GM21737 (cell line): ENCODE measurements at regions not wholly inside any gene's neighbourhood (a gene's known extent, or its start where the extent isn't known, plus 50 kb on each side); places are given as distances from the start of the nearest gene placed in this dataset.

Experiments
- ATAC-seq: cut with Tn5 transposase; IDR thresholded peaks from one replicate; pipeline ENCODE4 v1.9.1; 2021; ENCODE audit warnings: mild to moderate bottlenecking, moderate library complexity; ENCODE audit not compliant: unreplicated experiment

DNA sequence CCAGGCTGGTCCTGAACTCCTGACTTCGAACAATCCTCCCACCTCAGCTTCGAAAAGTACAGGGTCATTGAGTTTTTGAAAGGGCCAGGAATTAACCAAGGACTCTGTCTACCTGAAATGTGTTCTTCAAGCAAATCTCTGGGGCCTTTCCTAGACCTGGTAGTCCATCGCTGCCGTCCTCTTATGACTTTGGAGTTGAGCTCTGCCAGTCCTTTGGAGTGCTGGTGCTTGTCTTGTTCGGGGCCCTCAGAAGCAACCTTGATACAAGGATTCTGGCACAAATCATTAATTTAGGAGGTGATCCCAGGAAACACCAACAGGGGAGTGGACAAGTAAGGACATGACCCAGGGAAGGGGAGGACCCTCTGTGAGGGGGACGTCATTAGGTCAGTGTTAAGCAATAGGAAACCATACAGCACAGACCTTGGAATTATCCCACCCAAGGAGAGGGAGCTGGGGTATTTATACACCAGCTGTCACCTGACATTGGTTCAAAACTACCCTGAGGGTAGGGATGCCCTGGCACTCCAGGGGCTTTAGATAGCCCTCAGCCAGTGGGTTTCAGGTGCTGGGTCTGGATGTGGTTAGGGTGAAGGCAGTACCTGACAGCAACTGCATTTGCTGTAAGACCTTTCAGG lies 187.2 kb downstream of the FOXL1 start:
- no peak for ATAC-seq

DNA sequence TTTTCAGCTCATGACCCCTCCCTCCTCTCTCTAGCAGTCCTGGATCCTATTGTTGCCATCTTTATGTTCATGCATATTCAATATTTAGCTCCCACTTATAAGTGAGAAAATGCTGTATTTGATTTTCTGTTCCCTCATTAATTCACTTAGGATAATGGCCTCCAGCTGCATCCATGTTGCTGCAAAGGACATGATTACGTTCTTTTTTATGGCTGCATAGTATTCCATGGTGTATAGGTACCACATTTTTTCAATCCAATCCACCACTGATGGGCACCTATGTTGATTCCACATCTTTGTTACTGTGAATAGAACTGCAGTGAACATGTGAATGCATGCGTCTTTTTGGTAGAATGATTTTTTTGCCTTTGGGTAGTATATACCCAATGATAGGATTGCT lies 188.4 kb downstream of the FOXL1 start:
- no peak for ATAC-seq

DNA sequence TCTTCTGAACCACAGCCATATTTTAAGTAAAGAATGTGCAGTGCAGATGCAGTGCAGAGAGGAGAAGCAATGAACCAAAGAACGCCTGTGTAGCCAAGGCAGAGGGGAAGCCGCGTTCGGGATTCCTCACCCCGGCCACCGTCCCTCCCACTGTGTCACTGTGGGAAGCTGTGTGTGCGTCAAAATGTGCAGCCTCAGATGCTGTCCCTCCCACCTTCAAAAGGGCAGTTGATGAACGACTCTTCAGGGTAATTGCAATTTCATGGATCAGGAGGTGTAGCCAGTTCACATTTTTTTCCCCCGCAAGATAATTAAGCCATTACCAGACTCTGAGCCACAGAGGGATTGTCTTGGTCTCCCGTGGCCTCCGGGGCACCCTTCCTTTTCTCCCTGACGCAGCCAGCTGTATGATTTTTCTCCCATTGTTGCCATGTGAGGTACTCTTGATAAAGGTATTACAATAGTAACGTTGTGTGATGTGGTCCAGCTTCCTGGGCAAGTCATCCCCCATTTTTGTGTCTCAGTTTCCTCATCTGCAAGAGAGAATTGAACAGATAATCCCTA lies 190.0 kb downstream of the FOXL1 start:
- no peak for ATAC-seq

DNA sequence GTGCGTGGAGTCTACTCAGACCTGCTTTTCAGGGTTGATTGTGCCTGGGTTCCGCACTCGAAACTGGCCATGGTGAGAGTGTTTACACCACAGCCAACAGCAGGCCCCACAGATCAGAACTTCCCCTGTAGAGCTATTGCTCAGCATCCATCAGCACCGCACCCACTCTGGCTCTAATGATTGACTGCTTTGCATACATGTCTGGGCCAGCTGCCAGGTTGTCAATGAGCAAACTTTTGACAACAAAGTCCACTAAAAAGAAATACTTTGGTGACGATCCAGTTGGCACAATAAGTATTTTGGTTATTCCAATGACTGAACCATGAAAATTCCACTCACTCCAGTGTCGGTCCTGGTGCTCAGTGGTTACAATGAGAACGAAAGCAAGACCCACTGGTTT lies 190.7 kb downstream of the FOXL1 start:
- no peak for ATAC-seq

DNA sequence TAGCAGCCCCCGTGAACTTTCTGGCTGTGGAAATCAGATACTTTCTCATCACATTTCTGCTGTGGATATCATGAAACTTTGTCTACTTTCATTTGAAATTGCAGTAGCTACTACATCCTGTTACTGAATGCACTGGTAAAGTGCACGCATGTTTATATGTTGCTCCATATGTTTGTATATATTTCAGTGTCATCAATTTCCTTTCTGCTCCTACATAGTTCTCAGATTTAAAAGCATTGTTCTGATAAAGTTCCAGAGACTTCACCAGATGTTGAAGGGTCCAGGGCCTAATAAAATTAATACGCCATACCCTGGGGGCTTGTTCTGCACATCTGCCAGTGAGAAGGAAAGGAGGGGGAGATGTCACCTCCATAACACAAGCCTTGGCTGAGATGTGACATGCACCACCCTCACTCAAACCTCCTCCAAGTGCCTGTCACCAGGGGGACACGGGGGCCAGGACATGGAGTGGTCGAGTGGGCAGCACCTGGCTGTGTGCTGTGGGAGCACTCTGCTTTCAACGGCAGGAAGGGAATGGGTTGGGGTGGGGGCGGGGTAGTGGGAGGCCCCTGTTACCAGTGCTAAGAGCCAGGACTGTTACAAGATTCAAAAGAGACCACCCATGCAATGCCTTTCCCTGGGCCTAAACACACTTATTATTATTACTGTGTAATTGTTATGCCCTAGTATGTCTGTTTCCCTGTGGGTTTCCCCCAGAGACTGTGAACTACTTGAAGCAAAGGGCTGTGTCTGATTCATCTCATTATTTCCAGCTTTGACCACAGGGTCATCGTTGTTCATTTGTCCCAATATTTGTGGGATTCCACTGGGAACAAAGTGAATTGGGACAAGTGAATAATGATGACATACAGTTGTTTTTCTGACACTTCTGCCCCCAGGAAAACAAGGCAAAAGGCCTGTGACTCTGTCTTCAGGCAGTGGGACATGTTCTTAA lies 193.4 kb downstream of the FOXL1 start:
- ATAC-seq: no peak

DNA sequence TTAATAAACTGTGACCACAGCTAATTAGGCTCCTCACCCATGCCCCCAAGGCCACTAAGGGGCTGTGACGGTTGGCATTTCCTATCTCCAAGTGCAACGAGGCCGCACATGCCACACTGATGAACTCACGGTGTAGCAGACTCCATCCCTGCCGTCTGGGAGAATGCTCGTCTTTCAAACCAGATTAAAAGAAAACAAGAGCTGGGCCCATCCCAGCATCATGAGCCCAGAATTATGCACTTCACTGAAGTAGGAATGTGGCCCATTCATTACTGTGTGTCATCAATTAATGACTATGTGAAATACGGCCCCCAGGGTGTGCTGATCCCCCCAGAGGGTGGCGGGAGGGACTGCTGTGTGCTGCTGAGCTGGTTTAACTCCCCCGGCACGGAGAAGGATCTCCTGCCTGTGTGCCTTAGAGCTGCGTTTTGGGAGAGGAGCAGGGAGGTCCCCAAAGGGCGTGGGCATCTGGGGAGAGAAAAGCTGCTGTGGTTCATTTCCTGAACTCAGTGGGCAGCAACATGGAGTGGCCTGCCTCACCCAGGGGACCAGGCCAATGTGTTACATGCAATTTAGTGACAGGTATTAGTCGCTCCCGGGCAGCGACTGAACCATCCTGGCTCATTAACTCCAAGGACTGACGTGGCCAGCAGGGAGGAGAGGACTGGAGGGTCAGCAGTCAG lies 194.5 kb downstream of the FOXL1 start:
- no peak for ATAC-seq

DNA sequence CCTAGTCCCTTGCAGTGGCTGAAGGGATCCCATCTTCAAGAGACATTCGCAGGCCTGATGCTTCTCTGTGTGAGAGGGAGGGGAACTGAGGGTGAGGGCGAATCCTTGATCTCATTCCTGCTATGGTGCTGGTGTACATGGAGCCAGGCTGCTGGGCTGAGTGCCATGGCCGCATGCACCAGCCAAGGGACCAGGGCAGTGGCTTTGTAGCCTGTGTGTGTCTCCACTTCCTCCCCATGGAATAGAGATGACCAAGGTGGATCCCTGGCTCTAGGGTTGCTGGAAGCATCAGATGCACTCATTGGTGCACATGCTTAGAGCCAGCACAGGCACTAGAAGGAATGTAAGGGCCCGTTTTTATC lies 195.0 kb downstream of the FOXL1 start:
- no peak for ATAC-seq

DNA sequence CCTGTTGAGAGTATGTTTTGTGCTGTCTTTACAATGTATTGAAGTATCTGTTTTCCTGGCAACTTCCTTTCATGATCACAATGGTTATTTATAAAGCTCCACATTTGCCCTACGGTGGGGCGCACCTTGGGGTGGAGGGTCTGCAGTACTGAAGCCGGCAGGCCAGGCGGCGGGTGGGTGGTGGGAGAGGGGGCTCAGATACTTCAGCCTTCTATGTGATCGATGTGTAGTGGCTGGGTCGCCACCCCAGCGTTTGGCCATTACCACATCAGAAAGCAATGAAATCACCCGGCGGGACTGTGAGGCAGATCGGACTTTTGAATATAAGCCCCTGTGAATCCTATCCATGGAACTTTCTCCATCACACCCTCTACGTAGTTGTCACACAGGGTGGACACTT lies 196.6 kb downstream of the FOXL1 start:
- no peak for ATAC-seq

DNA sequence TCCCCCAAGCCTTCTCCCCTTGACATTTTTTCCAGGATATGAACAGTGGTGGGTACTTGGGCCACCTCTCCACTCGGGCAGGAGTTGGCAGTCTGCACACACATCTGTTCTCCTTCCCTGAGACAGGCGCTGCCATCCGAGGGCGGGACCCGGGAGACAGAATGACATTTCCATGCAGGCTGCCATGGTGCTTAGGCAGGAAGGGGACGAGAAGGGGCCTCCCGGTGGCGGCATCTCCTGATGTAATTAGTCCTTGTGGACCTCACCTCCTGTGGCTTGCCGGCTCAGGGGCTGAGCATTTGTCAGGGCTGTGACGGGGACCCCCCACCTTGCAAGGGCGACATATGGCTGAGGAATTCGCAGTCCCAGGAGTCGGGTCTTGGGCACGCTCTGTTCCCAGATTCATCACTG lies 197.2 kb downstream of the FOXL1 start:
- ATAC-seq: no peak

DNA sequence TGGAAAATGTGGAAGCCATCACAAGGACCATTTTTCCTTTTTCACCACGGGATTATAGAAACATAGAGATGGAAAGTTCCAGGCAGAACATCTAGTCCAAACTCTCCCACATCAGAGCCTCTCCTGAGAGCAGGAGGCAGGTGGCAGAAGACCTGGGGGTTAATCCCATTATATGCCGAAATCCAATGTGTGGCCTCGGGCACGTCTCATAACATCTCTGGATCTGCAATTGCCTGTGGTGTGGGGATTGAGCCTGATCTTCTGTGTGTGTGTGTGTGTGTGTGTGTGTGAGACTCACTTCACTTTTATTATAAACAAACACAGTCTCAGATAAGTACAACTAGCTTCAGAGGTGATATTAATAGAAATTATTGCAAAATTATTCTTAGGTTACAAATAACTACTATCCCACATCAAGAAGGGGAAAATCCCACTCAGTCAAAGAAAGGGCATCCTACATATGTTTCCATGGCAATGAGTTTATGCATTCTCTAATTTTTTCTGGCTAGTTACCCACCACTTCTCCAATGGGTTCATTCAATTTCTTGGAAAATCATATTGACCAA lies 199.1 kb downstream of the FOXL1 start:
- ATAC-seq: no peak

DNA sequence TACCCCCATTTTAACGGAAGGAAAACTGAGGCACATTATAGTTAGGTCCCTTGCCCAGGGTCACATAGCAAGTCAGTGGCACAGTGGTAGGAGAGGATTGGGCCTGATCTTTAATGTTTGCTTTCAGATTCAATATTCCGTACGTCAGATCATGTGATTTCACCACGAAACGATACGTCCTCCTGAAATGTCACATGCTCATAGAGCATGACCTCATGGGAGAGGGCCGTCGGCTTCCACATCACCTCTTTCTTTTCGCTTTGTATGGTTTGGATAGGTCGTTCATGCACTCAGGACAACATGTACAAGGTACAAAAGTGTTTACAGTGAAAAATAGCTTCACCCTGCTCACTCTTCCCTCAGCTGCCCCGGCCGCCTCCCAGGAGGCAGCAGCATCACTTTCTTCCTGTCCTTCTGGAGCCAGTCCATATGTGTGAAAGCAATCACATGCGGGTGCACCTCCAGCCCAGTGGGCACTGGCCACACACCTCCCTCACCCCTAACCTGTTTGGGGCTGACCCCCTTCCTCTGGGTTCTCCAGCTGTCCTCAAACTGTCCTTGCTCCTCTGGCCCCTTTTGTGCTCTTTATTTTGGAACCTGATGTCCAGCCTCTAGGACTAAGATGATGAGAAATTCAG lies 199.9 kb downstream of the FOXL1 start:
- no peak for ATAC-seq

DNA sequence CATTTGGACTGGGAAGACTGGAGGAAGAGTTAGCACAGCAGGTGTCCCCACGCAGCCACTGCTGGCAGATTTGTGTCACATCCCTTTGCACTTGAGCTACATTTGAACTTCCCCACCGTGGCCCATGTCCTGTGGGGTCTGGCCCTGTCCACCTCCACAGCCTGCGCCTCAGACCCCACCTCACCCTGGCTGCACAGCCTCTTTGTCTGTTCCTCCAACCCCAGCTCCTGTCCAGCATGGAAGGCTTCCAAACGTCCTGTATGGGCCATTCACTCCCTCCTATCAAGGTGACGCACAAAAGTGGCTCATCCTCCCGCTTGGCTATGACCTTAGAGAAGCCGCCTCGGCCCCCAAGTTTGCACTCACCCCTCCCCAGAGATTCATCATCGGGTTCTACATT lies 200.6 kb downstream of the FOXL1 start:
- ATAC-seq: no peak

DNA sequence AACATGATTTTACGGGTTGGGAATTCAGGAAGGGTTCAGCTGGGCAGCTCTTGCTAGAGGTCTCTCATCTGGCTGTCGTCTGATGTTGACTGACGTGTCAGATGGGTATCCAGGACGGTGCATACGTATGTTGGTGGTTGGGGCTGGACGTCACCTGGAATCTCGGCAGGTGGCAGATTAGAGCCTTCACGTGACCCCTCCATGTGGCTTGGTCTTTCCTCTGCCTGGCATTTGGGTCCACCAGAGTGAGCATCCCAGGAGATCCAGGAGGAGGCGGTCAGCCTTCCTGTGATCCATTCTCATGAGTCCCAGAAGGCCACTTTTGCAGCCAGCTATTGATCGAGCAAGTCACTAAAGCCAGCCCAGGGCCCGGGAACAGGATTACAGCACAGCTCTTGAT lies 202.7 kb downstream of the FOXL1 start:
- no peak for ATAC-seq

DNA sequence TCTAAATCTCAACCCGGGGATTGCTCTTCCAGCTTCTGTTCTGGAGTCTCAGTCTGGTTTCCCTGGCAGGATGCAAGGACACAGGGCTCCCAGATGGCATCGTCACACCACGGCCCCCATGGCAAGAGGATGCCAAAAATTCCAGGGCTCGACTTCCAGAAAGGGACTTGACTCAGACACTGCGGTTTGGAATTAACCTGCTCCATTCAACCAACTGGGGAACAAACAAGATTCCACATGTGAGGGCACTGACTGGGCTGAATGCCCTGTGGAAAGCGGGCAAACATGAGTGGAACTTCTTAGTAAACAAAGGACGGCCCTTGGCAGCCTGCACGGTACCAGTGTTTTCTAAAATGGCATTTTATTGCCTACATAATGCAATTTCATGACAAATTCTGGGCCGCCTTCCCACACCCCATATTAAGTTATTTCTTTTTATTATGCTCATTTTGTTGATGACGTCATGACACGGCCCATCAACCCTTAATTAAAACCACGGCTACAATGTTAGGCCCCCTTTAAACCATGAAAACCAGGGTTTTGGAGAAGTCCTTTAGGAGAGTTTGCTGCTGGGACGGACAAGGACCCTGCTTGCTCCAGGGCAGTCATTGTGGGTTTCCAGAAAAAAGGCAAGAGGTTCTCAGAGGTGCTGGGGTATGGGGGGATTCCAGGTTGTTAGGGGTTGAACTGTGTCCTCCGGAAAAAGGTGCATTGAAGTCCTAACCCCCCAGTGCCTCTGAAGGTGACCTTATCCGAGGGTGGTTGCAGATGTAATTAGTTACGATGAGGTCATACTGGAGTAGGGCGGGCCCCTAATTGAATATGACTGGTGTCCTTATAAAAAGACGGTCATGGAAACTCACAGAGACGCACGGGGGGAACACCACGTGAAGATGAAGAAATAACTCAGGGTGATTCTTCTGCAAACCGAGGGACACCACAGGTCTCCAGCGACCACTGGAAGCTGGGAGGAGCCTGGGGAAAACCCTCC lies 205.6 kb downstream of the FOXL1 start:
- ATAC-seq: no peak

DNA sequence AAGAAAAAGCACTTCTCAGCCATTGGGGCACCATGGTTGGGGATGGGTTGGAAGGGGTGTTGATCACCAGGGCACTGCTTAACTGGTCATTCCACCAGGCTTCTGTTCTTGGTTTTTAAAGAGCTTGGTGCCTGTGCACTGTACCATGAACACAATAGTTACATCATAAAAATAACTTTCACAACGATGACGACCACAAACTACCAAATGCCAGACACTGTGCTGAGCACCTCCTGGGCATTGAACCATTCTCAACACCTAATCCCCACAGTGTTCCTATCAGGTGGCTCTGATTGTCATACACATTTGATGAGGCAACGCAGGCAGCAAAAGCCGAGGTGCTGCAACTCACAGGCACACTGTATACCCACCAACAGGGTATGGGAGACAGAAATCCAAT lies 208.0 kb downstream of the FOXL1 start:
- no peak for ATAC-seq

DNA sequence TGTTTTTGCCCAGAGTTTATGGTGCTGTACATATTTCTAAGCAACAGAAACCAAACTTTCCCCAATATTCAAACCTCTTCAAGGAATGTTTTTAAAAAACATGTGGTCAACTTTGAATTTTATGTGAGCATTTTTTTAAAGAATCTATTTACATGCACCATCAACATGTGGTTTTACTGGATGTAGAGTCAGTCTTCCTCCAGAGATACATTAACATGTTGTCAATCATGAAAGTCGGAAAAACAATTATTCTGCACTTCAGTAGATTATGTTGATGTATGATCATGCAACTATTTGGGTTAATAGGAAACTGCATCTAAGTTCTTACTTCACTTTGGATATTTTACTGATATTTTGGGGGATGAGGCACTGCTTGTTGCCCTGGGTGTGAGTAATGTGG lies 208.6 kb downstream of the FOXL1 start:
- no peak for ATAC-seq

DNA sequence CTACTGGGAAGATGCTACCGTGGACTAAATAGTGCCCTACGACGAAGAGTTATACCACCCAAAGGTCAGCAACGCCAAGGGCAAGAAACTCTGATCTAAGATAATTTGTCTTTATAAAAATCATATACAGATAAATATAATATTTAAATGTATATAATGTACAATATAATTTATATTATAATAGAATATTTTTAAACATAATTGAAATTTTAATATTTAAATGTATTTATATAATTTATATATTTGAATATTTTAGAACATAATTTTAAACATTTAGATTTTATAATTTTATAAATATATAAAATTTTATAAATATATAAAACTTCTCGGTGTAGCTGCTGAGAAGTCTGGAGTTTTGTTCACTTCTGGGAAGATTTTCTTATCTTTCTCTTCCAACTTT lies 209.2 kb downstream of the FOXL1 start:
- ATAC-seq: no peak

DNA sequence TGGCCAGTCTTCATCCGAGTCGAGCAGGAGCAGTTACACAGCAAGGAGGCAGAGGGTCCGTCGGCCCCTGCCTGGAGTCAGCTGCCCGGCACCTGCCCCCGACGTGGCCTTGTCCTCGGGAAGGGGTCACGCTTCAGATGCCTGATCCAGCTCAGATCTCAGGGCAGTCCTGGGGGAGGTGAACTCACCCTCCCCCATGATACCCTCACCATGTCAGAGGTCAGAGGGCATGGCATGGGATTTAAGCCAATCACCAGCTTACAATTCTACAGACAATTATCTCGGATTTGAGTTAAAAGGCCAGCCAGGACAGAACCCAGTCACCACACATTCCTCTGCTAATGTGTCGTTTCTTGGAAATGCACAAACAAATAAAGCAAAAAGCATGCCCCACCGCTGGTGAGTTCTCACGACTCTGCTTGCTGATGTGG lies 211.3 kb downstream of the FOXL1 start:
- ATAC-seq: no peak

DNA sequence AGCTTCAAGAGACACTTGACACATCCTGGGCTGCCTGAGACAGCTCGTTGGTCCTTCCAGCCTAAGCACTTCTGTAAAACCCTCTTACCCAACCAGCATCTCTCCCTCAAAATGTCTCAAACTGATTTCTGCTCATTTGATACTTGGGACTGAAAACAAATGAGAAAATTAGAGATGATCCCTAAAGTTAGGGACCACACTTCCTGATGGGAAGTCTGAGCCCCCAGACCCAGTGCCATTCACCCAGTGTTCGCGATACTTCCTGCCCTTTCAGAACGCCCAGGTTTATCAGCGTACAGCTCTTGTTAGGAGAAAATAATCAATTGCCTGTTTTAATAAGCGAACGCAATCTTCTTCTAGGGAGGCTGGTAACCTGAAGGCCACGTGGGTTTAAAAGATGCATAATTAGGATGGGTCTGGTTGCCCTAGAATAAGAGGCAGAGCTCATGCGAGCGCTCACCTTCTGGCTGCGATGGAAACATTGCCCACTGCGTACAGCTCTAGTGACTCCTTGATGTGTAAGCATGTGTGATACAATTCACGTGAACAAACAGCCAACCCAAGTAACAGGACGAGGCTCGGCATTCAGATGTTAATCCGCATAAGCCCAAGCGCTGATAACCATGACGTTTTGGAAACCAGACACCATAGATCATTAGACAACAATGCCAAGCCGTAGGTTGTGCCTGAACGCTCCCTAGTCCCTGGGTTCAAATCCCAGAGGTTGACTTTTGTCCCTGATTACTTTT lies 213.1 kb downstream of the FOXL1 start:
- no peak for ATAC-seq
